ENCODE measurements at regions not wholly inside any gene's neighbourhood (a gene's known extent, or its start where the extent isn't known, plus 50 kb on each side); places are given as distances from the start of the nearest gene placed in this dataset.

GRCh38 chr3:73708956-73709355, 84.2 kb upstream of the PDZRN3 start:
- no peaks in the 10 kb centered on the region for H3K27me3 ChIP-seq (ENCODE audit: insufficient read depth, low read length)
- H2AK5ac ChIP-seq (ENCODE audit: low read length), result no peak overlapping the region
- peaks cover 2 to 8% of the 10 kb centered on the region in 2 experiments for H3K4me1 ChIP-seq (ENCODE audit: control insufficient read depth in 1 of 2, insufficient read depth in 2 of 2, low read length in 2 of 2)
- no peak overlapping the region for H3K9ac ChIP-seq (ENCODE audit: low read length)
- H3K4me2 ChIP-seq (ENCODE audit: low read length), result no peak overlapping the region
- H3K4me3 ChIP-seq (ENCODE audit: low read depth, low read length), result no peak overlapping the region
- no peak for DNase-seq
- no peak overlapping the region for H4K8ac ChIP-seq (ENCODE audit: low read depth, low read length)
- peaks cover 2% of the 10 kb centered on the region for H3K9me3 ChIP-seq (ENCODE audit: insufficient read depth, low read depth, low read length)
- H3K14ac ChIP-seq (ENCODE audit: low read length), result no peak overlapping the region
- no peak overlapping the region for H4K91ac ChIP-seq (ENCODE audit: low read depth, low read length)
- no peak overlapping the region for H3K4ac ChIP-seq (ENCODE audit: low read depth, low read length)
- no peak overlapping the region for H2BK5ac ChIP-seq (ENCODE audit: low read depth, low read length, poor library complexity)
- H4K12ac ChIP-seq (ENCODE audit: low read depth, low read length), result no peak overlapping the region
- H3K79me1 ChIP-seq (ENCODE audit: low read length), result peaks cover 2% of the 10 kb centered on the region
- H2BK120ac ChIP-seq (ENCODE audit: insufficient read depth, low read length, poor library complexity), result no peak overlapping the region
- H3K18ac ChIP-seq (ENCODE audit: low read length), result no peak overlapping the region
- no peak overlapping the region for H3K27ac ChIP-seq (ENCODE audit: low read depth, low read length)
- H3K36me3 ChIP-seq (ENCODE audit: control insufficient read depth in 1 of 2, insufficient read depth in 2 of 2, low read length in 2 of 2), result no peaks in the 10 kb centered on the region
- no CpG with 5 or more reads among the region's 2 CpGs for WGBS (ENCODE audit: extremely low coverage, insufficient coverage, insufficient read length)
- no peak overlapping the region for H2AFZ ChIP-seq (ENCODE audit: insufficient read depth, low read length, poor library complexity)
- no peaks in the 10 kb centered on the region for H3K79me2 ChIP-seq (ENCODE audit: control insufficient read depth, insufficient read depth, low read length, poor library complexity)
- H2BK12ac ChIP-seq (ENCODE audit: low read length), result no peak overlapping the region
- H3K23ac ChIP-seq (ENCODE audit: low read length), result no peak overlapping the region

- Histone ChIP-seq H4K91ac (ENCODE audit: low read depth, low read length) (no peak overlapping the region), H3K23ac (ENCODE audit: low read length) (no peak overlapping the region), H3K79me1 (ENCODE audit: low read length) (peaks cover 2% of the 10 kb centered on the region), H2AK5ac (ENCODE audit: low read length) (no peak overlapping the region), H3K79me2 (ENCODE audit: control insufficient read depth, insufficient read depth, low read length, poor library complexity) (no peaks in the 10 kb centered on the region), H3K36me3 (ENCODE audit: control insufficient read depth in 1 of 2, insufficient read depth in 2 of 2, low read length in 2 of 2) (no peaks in the 10 kb centered on the region), H4K8ac (ENCODE audit: low read depth, low read length) (no peak overlapping the region), H2BK5ac (ENCODE audit: low read depth, low read length, poor library complexity) (no peak overlapping the region), H3K18ac (ENCODE audit: low read length) (no peak overlapping the region), H2AFZ (ENCODE audit: insufficient read depth, low read length, poor library complexity) (no peak overlapping the region), H3K4ac (ENCODE audit: low read depth, low read length) (no peak overlapping the region), H3K9me3 (ENCODE audit: insufficient read depth, low read depth, low read length) (peaks cover 2% of the 10 kb centered on the region), H3K4me3 (ENCODE audit: low read depth, low read length) (no peak overlapping the region), H3K27me3 (ENCODE audit: insufficient read depth, low read length) (no peaks in the 10 kb centered on the region), H4K12ac (ENCODE audit: low read depth, low read length) (no peak overlapping the region), H3K9ac (ENCODE audit: low read length) (no peak overlapping the region), H3K14ac (ENCODE audit: low read length) (no peak overlapping the region), H2BK120ac (ENCODE audit: insufficient read depth, low read length, poor library complexity) (no peak overlapping the region), H3K4me1 (ENCODE audit: control insufficient read depth in 1 of 2, insufficient read depth in 2 of 2, low read length in 2 of 2) (peaks cover 2 to 8% of the 10 kb centered on the region in 2 experiments), H3K4me2 (ENCODE audit: low read length) (no peak overlapping the region), H3K27ac (ENCODE audit: low read depth, low read length) (no peak overlapping the region), H2BK12ac (ENCODE audit: low read length) (no peak overlapping the region)
- no CpG with 5 or more reads among the region's 2 CpGs for WGBS (ENCODE audit: extremely low coverage, insufficient coverage, insufficient read length)
- DNase-seq, result no peak
Measured at GRCh38 chr3:73707772-73708171, 83.0 kb upstream of the PDZRN3 start.

GRCh38 chr3:73706771-73707170, 82.0 kb upstream of the PDZRN3 start:
- no peak overlapping the region for H4K8ac ChIP-seq (ENCODE audit: low read depth, low read length)
- H3K9ac ChIP-seq (ENCODE audit: low read length), result no peak overlapping the region
- H3K14ac ChIP-seq (ENCODE audit: low read length), result no peak overlapping the region
- H3K4me1 ChIP-seq (ENCODE audit: control insufficient read depth in 1 of 2, insufficient read depth in 2 of 2, low read length in 2 of 2), result peaks cover 2 to 8% of the 10 kb centered on the region in 2 experiments
- H3K18ac ChIP-seq (ENCODE audit: low read length), result no peak overlapping the region
- no peak overlapping the region for H3K4me2 ChIP-seq (ENCODE audit: low read length)
- H3K4ac ChIP-seq (ENCODE audit: low read depth, low read length), result no peak overlapping the region
- no peak overlapping the region for H2AFZ ChIP-seq (ENCODE audit: insufficient read depth, low read length, poor library complexity)
- no peak for DNase-seq
- no peak overlapping the region for H2AK5ac ChIP-seq (ENCODE audit: low read length)
- H3K79me1 ChIP-seq (ENCODE audit: low read length), result peaks cover 2% of the 10 kb centered on the region
- no peak overlapping the region for H3K23ac ChIP-seq (ENCODE audit: low read length)
- H3K9me3 ChIP-seq (ENCODE audit: insufficient read depth, low read depth, low read length), result peaks cover 2% of the 10 kb centered on the region
- no peaks in the 10 kb centered on the region for H3K27me3 ChIP-seq (ENCODE audit: insufficient read depth, low read length)
- no peaks in the 10 kb centered on the region for H3K36me3 ChIP-seq (ENCODE audit: control insufficient read depth in 1 of 2, insufficient read depth in 2 of 2, low read length in 2 of 2)
- no peak overlapping the region for H2BK5ac ChIP-seq (ENCODE audit: low read depth, low read length, poor library complexity)
- H3K79me2 ChIP-seq (ENCODE audit: control insufficient read depth, insufficient read depth, low read length, poor library complexity), result no peaks in the 10 kb centered on the region
- WGBS (ENCODE audit: extremely low coverage, insufficient coverage, insufficient read length), result no CpG with 5 or more reads among the region's 1 CpG
- no peak overlapping the region for H3K4me3 ChIP-seq (ENCODE audit: low read depth, low read length)
- H4K12ac ChIP-seq (ENCODE audit: low read depth, low read length), result no peak overlapping the region
- no peak overlapping the region for H2BK12ac ChIP-seq (ENCODE audit: low read length)
- H2BK120ac ChIP-seq (ENCODE audit: insufficient read depth, low read length, poor library complexity), result no peak overlapping the region
- no peak overlapping the region for H3K27ac ChIP-seq (ENCODE audit: low read depth, low read length)
- H4K91ac ChIP-seq (ENCODE audit: low read depth, low read length), result no peak overlapping the region

GRCh38 chr3:73705792-73706191, 81.1 kb upstream of the PDZRN3 start:
- DNase-seq, result no peak
- Histone ChIP-seq H3K4me2 (ENCODE audit: low read length) (no peak overlapping the region), H3K9me3 (ENCODE audit: insufficient read depth, low read depth, low read length) (peaks cover 2% of the 10 kb centered on the region), H3K36me3 (ENCODE audit: control insufficient read depth in 1 of 2, insufficient read depth in 2 of 2, low read length in 2 of 2) (no peaks in the 10 kb centered on the region), H2BK5ac (ENCODE audit: low read depth, low read length, poor library complexity) (no peak overlapping the region), H2BK12ac (ENCODE audit: low read length) (no peak overlapping the region), H4K8ac (ENCODE audit: low read depth, low read length) (no peak overlapping the region), H2BK120ac (ENCODE audit: insufficient read depth, low read length, poor library complexity) (no peak overlapping the region), H3K4ac (ENCODE audit: low read depth, low read length) (no peak overlapping the region), H2AK5ac (ENCODE audit: low read length) (no peak overlapping the region), H3K23ac (ENCODE audit: low read length) (no peak overlapping the region), H4K91ac (ENCODE audit: low read depth, low read length) (no peak overlapping the region), H3K79me1 (ENCODE audit: low read length) (peaks cover 2% of the 10 kb centered on the region), H3K27ac (ENCODE audit: low read depth, low read length) (no peak overlapping the region), H3K4me1 (ENCODE audit: control insufficient read depth in 1 of 2, insufficient read depth in 2 of 2, low read length in 2 of 2) (peaks cover 2 to 8% of the 10 kb centered on the region in 2 experiments), H3K14ac (ENCODE audit: low read length) (no peak overlapping the region), H4K12ac (ENCODE audit: low read depth, low read length) (no peak overlapping the region), H3K4me3 (ENCODE audit: low read depth, low read length) (no peak overlapping the region), H3K9ac (ENCODE audit: low read length) (no peak overlapping the region), H3K27me3 (ENCODE audit: insufficient read depth, low read length) (no peaks in the 10 kb centered on the region), H3K79me2 (ENCODE audit: control insufficient read depth, insufficient read depth, low read length, poor library complexity) (no peaks in the 10 kb centered on the region), H3K18ac (ENCODE audit: low read length) (no peak overlapping the region), H2AFZ (ENCODE audit: insufficient read depth, low read length, poor library complexity) (no peak overlapping the region)
- WGBS (ENCODE audit: extremely low coverage, insufficient coverage, insufficient read length), result no CpG with 5 or more reads among the region's 1 CpG

Data from trophoblast cell (in vitro differentiated cells and primary cell).